K562 (cell line): ENCODE measurements at regions not wholly inside any gene's neighbourhood (a gene's known extent, or its start where the extent isn't known, plus 50 kb on each side); places are given as distances from the start of the nearest gene placed in this dataset.

ENCODE experiments used
- ATAC-seq: fragments of 200-7000 bp; cut with Tn5 transposase; 3 replicates; pipeline ENCODE4 v1.9.1; 2020; ENCODE audit warnings: moderate library complexity
- BruUV-seq: library from RNA; stranded (reverse); fragments of 400-500 nt; replicated peaks from 2 replicates; lab custom pipeline; 2021; lab: Mats Ljungman, UMichigan
- CTCF ChIA-PET: fragments of 300-600 bp; formaldehyde crosslinking; extraction: SDS; loops from one replicate; lab custom pipeline; 2021; ENCODE audit warnings: low intra/inter-chr PET ratio; lab: Yijun Ruan, JAX
- POLR2A ChIA-PET: fragments of 300-600, 350-650 bp; sonication (Branson Sonifier 250); formaldehyde crosslinking; extraction: SDS; loops from one replicate; lab custom pipeline; 2021; ENCODE audit warnings: antibody characterized with exemption, inconsistent platforms; lab: Yijun Ruan, JAX
- DNase-seq, 4 experiments: peaks; one replicate each; pipeline versions ENCODE4 v3.0.0 to v3.0.0-alpha.2; 2011 to 2018; ENCODE audit warnings: low spot score in 3 of 4, mixed read lengths in 3 of 4; ENCODE audit errors: extremely low read depth in 1 of 4
- FAIRE-seq: peaks from 2 replicates; lab custom pipeline; 2011; peaks lifted over from hg19 to GRCh38; lab: Jason Lieb, UNC
- H2AFZ ChIP-seq: 2 replicates; pipeline ENCODE4 v1.6.0; 2011; ENCODE audit warnings: low read depth, low read length, control low read depth, inconsistent platforms
- H3K27ac ChIP-seq: fragments of 200-600 bp; 3 replicates; pipeline ENCODE4 v1.8.0; 2011; ENCODE audit warnings: low read depth, mild to moderate bottlenecking, control low read depth, inconsistent platforms, low read length, moderate library complexity, mixed read lengths; ENCODE audit errors: extremely low read depth
- H3K27me3 ChIP-seq, 2 experiments: fragments of 300-600 bp in 1 of 2; 2 replicates in 1 of 2; 3 replicates in 1 of 2; pipeline versions ENCODE4 v1.6.0 to v1.8.0; 2011; ENCODE audit warnings: inconsistent platforms in 2 of 2, low read length in 2 of 2, mild to moderate bottlenecking in 1 of 2, mixed read lengths in 1 of 2, moderate library complexity in 1 of 2; ENCODE audit not compliant: control insufficient read depth in 2 of 2, insufficient read depth in 2 of 2
- H3K36me3 ChIP-seq: fragments of 300-600 bp; 3 replicates; pipeline ENCODE4 v1.8.0; 2011; ENCODE audit warnings: mild to moderate bottlenecking, low read length, inconsistent platforms; ENCODE audit not compliant: control insufficient read depth, insufficient read depth
- H3K4me1 ChIP-seq, 2 experiments: fragments of 200-600 bp in 1 of 2; replicated peaks in 1 of 2; 2 replicates in 1 of 2; 3 replicates in 1 of 2; pipeline versions ENCODE4 v1.5.1 to v1.8.0; 2011; ENCODE audit warnings: inconsistent platforms in 2 of 2, low read length in 2 of 2, mild to moderate bottlenecking in 1 of 2, mixed read lengths in 1 of 2, moderate library complexity in 1 of 2; ENCODE audit not compliant: control insufficient read depth in 2 of 2, insufficient read depth in 2 of 2
- H3K4me2 ChIP-seq: 2 replicates; pipeline ENCODE4 v1.6.1; 2011; ENCODE audit warnings: low read length, control low read depth, inconsistent platforms, mixed read lengths; ENCODE audit not compliant: insufficient read depth
- H3K4me3 ChIP-seq: fragments of 200-600 bp; sonication (generic), shearing (Covaris generic); 2 replicates; pipeline ENCODE4 v1.5.1; 2016; ENCODE audit warnings: control low read depth, inconsistent platforms
- H3K79me2 ChIP-seq: fragments of 200-600 bp; 3 replicates; pipeline ENCODE4 v1.8.0; 2011; ENCODE audit warnings: low read length, inconsistent platforms; ENCODE audit not compliant: control insufficient read depth, insufficient read depth
- H3K9ac ChIP-seq, 2 experiments: 2 replicates each; pipeline versions ENCODE4 v1.6.0 to v1.6.1; 2011; ENCODE audit warnings: low read depth in 2 of 2, low read length in 2 of 2, control low read depth in 1 of 2, inconsistent platforms in 1 of 2, mild to moderate bottlenecking in 1 of 2, mixed read lengths in 1 of 2; ENCODE audit not compliant: insufficient read depth in 1 of 2
- H3K9me1 ChIP-seq: one replicate; pipeline ENCODE4 v1.6.0; 2011; ENCODE audit warnings: inconsistent platforms, mild to moderate bottlenecking, low read length, moderate library complexity; ENCODE audit not compliant: control insufficient read depth, insufficient read depth
- H3K9me3 ChIP-seq: replicated peaks from 2 replicates; pipeline ENCODE4 v1.5.1; 2011; ENCODE audit warnings: low read depth, low read length, inconsistent platforms; ENCODE audit not compliant: control insufficient read depth, insufficient read depth
- H4K20me1 ChIP-seq: replicated peaks from 2 replicates; pipeline ENCODE4 v1.6.1; 2011; ENCODE audit warnings: low read length, inconsistent platforms, mixed read lengths; ENCODE audit not compliant: control insufficient read depth, insufficient read depth
- ARID2 ChIP-seq: fragments of 450-650 bp; IDR thresholded peaks from 2 replicates; pipeline ENCODE4 v1.6.1; 2017; ENCODE audit warnings: antibody characterized with exemption, mild to moderate bottlenecking
- E2F6 ChIP-seq, 2 experiments: IDR thresholded peaks; 2 replicates each; pipeline ENCODE4 v1.6.1; 2011; ENCODE audit warnings: borderline replicate concordance in 1 of 2, control low read depth in 1 of 2, low read depth in 1 of 2, low read length in 1 of 2, mild to moderate bottlenecking in 1 of 2, mixed read lengths in 1 of 2, moderate library complexity in 1 of 2; ENCODE audit not compliant: insufficient read depth in 1 of 2, insufficient read length in 1 of 2, poor library complexity in 1 of 2, severe bottlenecking in 1 of 2; ENCODE audit errors: extremely low read depth in 1 of 2
- ILF3 ChIP-seq: fragments of 450-650 bp; IDR thresholded peaks from 2 replicates; pipeline ENCODE4 v1.6.1; 2018; ENCODE audit warnings: antibody characterized with exemption, mild to moderate bottlenecking, moderate library complexity, borderline replicate concordance
- MED1 ChIP-seq: sonication (generic); formaldehyde crosslinking; IDR thresholded peaks from 2 replicates; pipeline ENCODE4 v1.8.1; 2023; ENCODE audit warnings: missing genetic modification reagents, borderline replicate concordance
- MIER1 ChIP-seq: fragments of 450-650 bp; IDR thresholded peaks from 2 replicates; pipeline ENCODE4 v1.6.1; 2016; ENCODE audit warnings: antibody characterized with exemption, mild to moderate bottlenecking, low read depth
- NR2C1 ChIP-seq, 2 experiments: fragments of 450-650 bp; IDR thresholded peaks; 2 replicates each; pipeline ENCODE4 v1.6.1; 2017; ENCODE audit warnings: mild to moderate bottlenecking in 2 of 2, antibody characterized with exemption in 1 of 2, inconsistent platforms in 1 of 2, missing compliant biosample characterization in 1 of 2, missing genetic modification characterization in 1 of 2
- NR2C2 ChIP-seq, 2 experiments: fragments of 200-800 bp in 1 of 2; sonication (Bioruptor generic) in 1 of 2; sonication (generic) in 1 of 2; formaldehyde crosslinking in 1 of 2; IDR thresholded peaks; 2 replicates each; pipeline versions ENCODE4 v1.6.1 to v1.8.0; 2016 to 2022; ENCODE audit warnings: mild to moderate bottlenecking in 1 of 2, missing compliant biosample characterization in 1 of 2, missing genetic modification characterization in 1 of 2, missing genetic modification reagents in 1 of 2
- SMARCE1 ChIP-seq: fragments of 450-650 bp; IDR thresholded peaks from 2 replicates; pipeline ENCODE4 v1.7.1; 2016; ENCODE audit warnings: mild to moderate bottlenecking
- TEAD2 ChIP-seq: fragments of 450-650 bp; IDR thresholded peaks from 2 replicates; pipeline ENCODE4 v1.6.1; 2016; ENCODE audit warnings: missing genetic modification characterization, control low read depth, missing compliant biosample characterization
- ZBTB8A ChIP-seq: fragments of 450-650 bp; IDR thresholded peaks from 2 replicates; pipeline ENCODE4 v1.6.1; 2018; ENCODE audit warnings: mild to moderate bottlenecking, moderate library complexity; ENCODE audit not compliant: partially characterized antibody
- ZKSCAN1 ChIP-seq: fragments of 150-350 bp; IDR thresholded peaks from 2 replicates; pipeline ENCODE4 v1.6.1; 2016; ENCODE audit warnings: low read depth, low read length
- ZNF121 ChIP-seq: sonication (generic); formaldehyde crosslinking; conservative IDR thresholded peaks from 2 replicates; pipeline ENCODE4 v1.8.0; 2022; ENCODE audit warnings: missing genetic modification reagents
- WGBS: fragments of 100-300 bp; shearing (Covaris generic); methylation state at CpG from one replicate; pipeline ENCODE4 v1.1.6; 2016; ENCODE audit warnings: low coverage, mixed read lengths; ENCODE audit not compliant: insufficient coverage; ENCODE audit errors: missing lambda C conversion rate; 5-methylcytosine and 5-hydroxymethylcytosine counted together
- in situ Hi-C: fragments of 300-500 bp; cut with MboI; formaldehyde crosslinking; loops from 4 replicates; pipeline ENCODE4 v1.15.0; 2018; ENCODE audit warnings: inconsistent platforms, mixed read lengths
- intact Hi-C: fragments of 100-400 bp; cut with micrococcal nuclease; formaldehyde crosslinking; loops from 2 replicates; pipeline ENCODE4 v1.14.2; 2022

- no peaks in the 10 kb centered on the region for H3K36me3 ChIP-seq
- ATAC-seq = no peak
- intact Hi-C loops = no loop called here
- H3K4me1 ChIP-seq = peaks cover 0 to 5% of the 10 kb centered on the region in 2 experiments; a peak in 1 of 5 replicates
- no peak overlapping the region for H3K4me2 ChIP-seq
- TF ChIP-seq TEAD2 (tag) (no peak), MED1 (CRISPR knock-in tag) (no peak)
- no peaks in the 10 kb centered on the region for H4K20me1 ChIP-seq
- H3K79me2 ChIP-seq = no peaks in the 10 kb centered on the region
- no peak overlapping the region for H3K4me3 ChIP-seq
- no peaks in the 10 kb centered on the region for H3K9me1 ChIP-seq
- no peak overlapping the region for H3K9ac ChIP-seq
- H3K9me3 ChIP-seq = peaks cover 8% of the 10 kb centered on the region
- DNase-seq = no peak
- H3K27me3 ChIP-seq = peaks cover 37 to 60% of the 10 kb centered on the region in 2 experiments
- CTCF ChIA-PET = no interaction called here
- POLR2A ChIA-PET = no interaction called here
- FAIRE-seq = no peak
- no peak overlapping the region for H3K27ac ChIP-seq
- H2AFZ ChIP-seq = no peak overlapping the region
- WGBS = 0% methylated on average over 7 of the region's 7 CpGs
- no TSS peak for BruUV-seq
- in situ Hi-C loops = no loop called here
Measured at GRCh38 chr6:167674486-167674885, 152.2 kb upstream of the AFDN start.

- intact Hi-C loops = no loop called here
- TF ChIP-seq ARID2 = no peak
- TF ChIP-seq NR2C1 (IDR thresholded peaks at IDR 0.05) = no peak
- 0 out of 2 replicates have a peak, but pooled peaks have one; percentile 26 for TF ChIP-seq NR2C1 (tag; IDR thresholded peaks at IDR 0.05)
- TF ChIP-seq ZBTB8A = no peak
- TF ChIP-seq ZNF121 = no peak
- TF ChIP-seq ZKSCAN1 = no peak
- TF ChIP-seq MIER1 = no peak
- no peak for TF ChIP-seq ILF3
- TF ChIP-seq SMARCE1 = no peak
- no peak for TF ChIP-seq NR2C2 (CRISPR knock-in tag; IDR thresholded peaks at IDR 0.05)
- peak; percentile 43; the same call in 1 of the 2 replicates for TF ChIP-seq NR2C2 (tag; IDR thresholded peaks at IDR 0.05)
- no peak for TF ChIP-seq E2F6 (IDR thresholded peaks at IDR 0.05; ENCODE audit: borderline replicate concordance in 1 of 2, extremely low read depth in 1 of 2, insufficient read depth in 1 of 2, insufficient read length in 1 of 2, low read depth in 1 of 2, low read length in 1 of 2, poor library complexity in 1 of 2, severe bottlenecking in 1 of 2)
- TF ChIP-seq, all 486 proteins: peak for 2
- WGBS = under 1% methylated on average over 20 of the region's 20 CpGs
- in situ Hi-C loops = no loop called here
- Histone ChIP-seq H3K9me1 (no peaks in the 10 kb centered on the region), H3K36me3 (no peaks in the 10 kb centered on the region), H3K27me3 (peaks cover 47 to 65% of the 10 kb centered on the region in 2 experiments), H4K20me1 (0 out of 2 replicates have a peak, but pooled peaks cover 2% of the 10 kb centered on the region), H3K4me1 (peaks cover 0 to 5% of the 10 kb centered on the region in 2 experiments; a peak in 1 of 5 replicates), H3K9ac (no peak overlapping the region), H3K4me2 (no peak overlapping the region), H3K4me3 (no peak overlapping the region), H3K79me2 (no peaks in the 10 kb centered on the region), H3K9me3 (peaks cover 8% of the 10 kb centered on the region), H3K27ac (no peak overlapping the region), H2AFZ (no peak overlapping the region)
- ATAC-seq (no peak), FAIRE-seq (no peak), DNase-seq (no peak)
- CTCF ChIA-PET = no interaction called here
- POLR2A ChIA-PET = interaction anchor here (0.7 to 1.6 kb wide), 2 partner anchors 9 to 135 kb away, joined by 4 to 6 read pairs; no protein-coding TSS in a partner anchor
- no TSS peak for BruUV-seq
Measured at GRCh38 chr6:167676000-167676665, 150.6 kb upstream of the AFDN start.
